Effector memory CD8-positive, alpha-beta T cell (primary cell): ENCODE measurements at regions not wholly inside any gene's neighbourhood (a gene's known extent, or its start where the extent isn't known, plus 50 kb on each side); places are given as distances from the start of the nearest gene placed in this dataset.

Experiments used
- ATAC-seq: fragments of 150-1000 bp; cut with Tn5 transposase; replicated peaks from 2 replicates; pipeline ENCODE4 v1.10.0; 2021; ENCODE audit warnings: mild to moderate bottlenecking, moderate library complexity
- DNase-seq, 3 experiments: peaks; one replicate each; pipeline ENCODE4 v3.0.0; 2021
- H3K27ac Mint-ChIP-seq, 2 donors: one replicate each; pipeline ENCODE4 v1.8.0; 2022; ENCODE audit warnings: mild to moderate bottlenecking in 2 of 2, mixed read lengths in 2 of 2, moderate library complexity in 2 of 2
- H3K27me3 Mint-ChIP-seq, 2 donors: one replicate each; pipeline ENCODE4 v1.8.0; 2022; ENCODE audit warnings: mixed read lengths in 2 of 2
- H3K36me3 Mint-ChIP-seq: one replicate; pipeline ENCODE4 v1.8.0; 2022; ENCODE audit warnings: mild to moderate bottlenecking, moderate library complexity, mixed read lengths; ENCODE audit not compliant: insufficient read depth
- H3K4me1 Mint-ChIP-seq, 2 donors: one replicate each; pipeline ENCODE4 v1.8.0; 2022; ENCODE audit warnings: low read depth in 2 of 2, mixed read lengths in 2 of 2
- H3K4me3 Mint-ChIP-seq, 2 donors: one replicate each; pipeline ENCODE4 v1.8.0; 2022; ENCODE audit warnings: mild to moderate bottlenecking in 2 of 2, mixed read lengths in 2 of 2, moderate library complexity in 2 of 2
- H3K9me3 Mint-ChIP-seq, 2 donors: one replicate each; pipeline ENCODE4 v1.8.0; 2022; ENCODE audit warnings: mixed read lengths in 2 of 2

DNA sequence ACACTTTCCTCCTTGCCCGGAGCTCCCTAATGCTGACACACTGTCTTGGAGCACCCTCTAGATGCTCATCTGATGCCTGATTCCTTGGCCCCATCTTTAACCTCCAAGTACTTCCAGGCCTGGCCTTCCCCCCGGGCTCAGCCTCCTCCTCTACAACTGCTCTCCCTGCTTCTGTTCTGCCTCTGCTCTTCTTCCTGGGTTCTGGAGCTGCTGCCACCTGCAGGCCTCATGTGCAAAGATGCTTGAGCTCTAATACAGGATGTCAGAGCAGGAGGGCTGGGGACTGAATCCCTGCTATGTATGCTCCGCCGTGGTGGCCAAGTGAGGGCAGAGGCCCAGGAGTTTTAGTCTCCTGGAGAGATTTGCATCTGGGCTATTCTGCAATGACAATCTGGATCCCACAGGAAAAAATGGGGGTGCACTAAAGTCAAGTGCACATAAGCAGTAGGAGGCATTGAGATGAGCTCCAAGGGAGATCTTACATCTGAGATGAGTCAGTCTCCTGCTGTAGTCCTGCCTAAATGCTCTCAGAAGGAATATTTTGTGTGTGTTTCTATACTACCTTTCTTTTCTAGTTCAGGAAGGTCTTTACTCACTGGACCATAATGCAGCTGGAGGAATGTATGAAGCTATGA is 296.3 kb downstream of the UACA start:
- Mint-ChIP-seq H3K9me3 (no peaks in the 10 kb centered on the region), H3K4me1 (peaks cover 5 to 11% of the 10 kb centered on the region in 2 donors), H3K27me3 (peaks cover 20 to 29% of the 10 kb centered on the region in 2 donors), H3K36me3 (peaks cover 8% of the 10 kb centered on the region), H3K4me3 (no peak overlapping the region), H3K27ac (peak overlapping the region; percentile 3 to 14)
- ATAC-seq, result peak; percentile 78
- DNase-seq, result peak in 2 of 3 experiments; percentile 27 to 40

DNA sequence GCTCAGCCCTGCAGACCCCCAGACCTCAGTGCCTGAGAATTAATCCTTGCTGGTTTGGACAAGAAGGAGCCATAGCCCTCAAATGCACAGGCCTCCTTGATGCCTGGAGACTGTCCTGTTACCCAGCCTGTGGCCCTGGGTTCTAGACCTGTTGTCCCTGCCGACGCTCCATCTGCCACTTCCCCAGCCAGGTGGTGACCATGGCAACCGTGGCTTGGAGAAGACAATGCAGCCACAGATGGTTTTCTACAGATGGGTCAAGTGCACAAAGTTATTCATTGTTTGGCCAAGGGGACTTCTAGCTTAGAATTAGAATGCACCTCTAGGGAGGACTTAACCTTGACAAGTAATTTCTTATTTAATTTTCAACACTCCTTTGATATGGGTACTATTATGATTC is 297.1 kb downstream of the UACA start:
- DNase-seq (no peak), ATAC-seq (no peak)
- H3K4me1 Mint-ChIP-seq, result peaks cover 5 to 11% of the 10 kb centered on the region in 2 donors
- H3K4me3 Mint-ChIP-seq, result no peak overlapping the region
- peaks cover 27 to 34% of the 10 kb centered on the region in 2 donors for H3K27me3 Mint-ChIP-seq
- H3K27ac Mint-ChIP-seq, result no peak overlapping the region
- H3K36me3 Mint-ChIP-seq, result peaks cover 8% of the 10 kb centered on the region
- no peaks in the 10 kb centered on the region for H3K9me3 Mint-ChIP-seq

GRCh38 chr15:70465812-70466211 is 297.5 kb downstream of the UACA start:
- Mint-ChIP-seq H3K9me3 (no peaks in the 10 kb centered on the region), H3K27me3 (peaks cover 32 to 39% of the 10 kb centered on the region in 2 donors), H3K36me3 (peaks cover 8% of the 10 kb centered on the region), H3K27ac (no peak overlapping the region), H3K4me1 (peaks cover 5 to 11% of the 10 kb centered on the region in 2 donors), H3K4me3 (no peak overlapping the region)
- DNase-seq, result no peak
- ATAC-seq, result no peak

GRCh38 chr15:70463453-70463834 is 299.9 kb downstream of the UACA start:
- peak overlapping the region in 1 of 2 donors; percentile 16 for H3K27ac Mint-ChIP-seq
- no peak for DNase-seq
- peaks cover 14% of the 10 kb centered on the region for H3K36me3 Mint-ChIP-seq
- no peak for ATAC-seq
- peaks cover 11 to 22% of the 10 kb centered on the region in 2 donors for H3K4me1 Mint-ChIP-seq
- H3K27me3 Mint-ChIP-seq, result peaks cover 24 to 42% of the 10 kb centered on the region in 2 donors
- no peak overlapping the region for H3K4me3 Mint-ChIP-seq
- H3K9me3 Mint-ChIP-seq, result no peaks in the 10 kb centered on the region

GRCh38 chr15:70461992-70462391 is 301.4 kb downstream of the UACA start:
- ATAC-seq (no peak), DNase-seq (no peak)
- no peak overlapping the region for H3K4me3 Mint-ChIP-seq
- H3K4me1 Mint-ChIP-seq, result peaks cover 9 to 20% of the 10 kb centered on the region in 2 donors
- no peak overlapping the region for H3K27ac Mint-ChIP-seq
- peaks cover 13% of the 10 kb centered on the region for H3K36me3 Mint-ChIP-seq
- peaks cover 20 to 31% of the 10 kb centered on the region in 2 donors for H3K27me3 Mint-ChIP-seq
- no peaks in the 10 kb centered on the region for H3K9me3 Mint-ChIP-seq

- Mint-ChIP-seq H3K27ac (no peak overlapping the region), H3K27me3 (peaks cover 17 to 29% of the 10 kb centered on the region in 2 donors)
Measured at GRCh38 chr15:70461017-70461416, 302.3 kb downstream of the UACA start.

GRCh38 chr15:70459312-70459711 is 304.0 kb downstream of the UACA start:
- DNase-seq (no peak), ATAC-seq (no peak)
- H3K4me3 Mint-ChIP-seq, result no peak overlapping the region
- no peaks in the 10 kb centered on the region for H3K9me3 Mint-ChIP-seq
- H3K4me1 Mint-ChIP-seq, result peaks cover 6 to 18% of the 10 kb centered on the region in 2 donors
- H3K27me3 Mint-ChIP-seq, result peaks cover 13 to 29% of the 10 kb centered on the region in 2 donors
- peaks cover 10% of the 10 kb centered on the region for H3K36me3 Mint-ChIP-seq
- no peak overlapping the region for H3K27ac Mint-ChIP-seq

More at GRCh38 chr15:70461017-70461416, 302.3 kb downstream of the UACA start:
- no peaks in the 10 kb centered on the region for H3K9me3 Mint-ChIP-seq
- DNase-seq, result no peak
- peaks cover 10% of the 10 kb centered on the region for H3K36me3 Mint-ChIP-seq
- ATAC-seq, result no peak
- H3K4me3 Mint-ChIP-seq, result no peak overlapping the region
- peaks cover 6 to 18% of the 10 kb centered on the region in 2 donors for H3K4me1 Mint-ChIP-seq

- H3K36me3 Mint-ChIP-seq, result peaks cover 3% of the 10 kb centered on the region
Measured at GRCh38 chr15:70453766-70454165, 309.6 kb downstream of the UACA start.

GRCh38 chr15:70453238-70453637 is 310.1 kb downstream of the UACA start:
- H3K4me3 Mint-ChIP-seq, result no peak overlapping the region
- DNase-seq (no peak), ATAC-seq (no peak)
- H3K4me1 Mint-ChIP-seq, result peaks cover 16 to 19% of the 10 kb centered on the region in 2 donors
- H3K27ac Mint-ChIP-seq, result no peak overlapping the region
- H3K27me3 Mint-ChIP-seq, result peaks cover 8 to 29% of the 10 kb centered on the region in 2 donors
- peaks cover 3% of the 10 kb centered on the region for H3K36me3 Mint-ChIP-seq
- no peaks in the 10 kb centered on the region for H3K9me3 Mint-ChIP-seq

More at GRCh38 chr15:70453766-70454165, 309.6 kb downstream of the UACA start:
- Mint-ChIP-seq H3K9me3 (no peaks in the 10 kb centered on the region), H3K27me3 (peaks cover 8 to 24% of the 10 kb centered on the region in 2 donors), H3K4me1 (peaks cover 11 to 15% of the 10 kb centered on the region in 2 donors), H3K4me3 (no peak overlapping the region), H3K27ac (no peak overlapping the region)
- ATAC-seq (no peak), DNase-seq (no peak)

DNA sequence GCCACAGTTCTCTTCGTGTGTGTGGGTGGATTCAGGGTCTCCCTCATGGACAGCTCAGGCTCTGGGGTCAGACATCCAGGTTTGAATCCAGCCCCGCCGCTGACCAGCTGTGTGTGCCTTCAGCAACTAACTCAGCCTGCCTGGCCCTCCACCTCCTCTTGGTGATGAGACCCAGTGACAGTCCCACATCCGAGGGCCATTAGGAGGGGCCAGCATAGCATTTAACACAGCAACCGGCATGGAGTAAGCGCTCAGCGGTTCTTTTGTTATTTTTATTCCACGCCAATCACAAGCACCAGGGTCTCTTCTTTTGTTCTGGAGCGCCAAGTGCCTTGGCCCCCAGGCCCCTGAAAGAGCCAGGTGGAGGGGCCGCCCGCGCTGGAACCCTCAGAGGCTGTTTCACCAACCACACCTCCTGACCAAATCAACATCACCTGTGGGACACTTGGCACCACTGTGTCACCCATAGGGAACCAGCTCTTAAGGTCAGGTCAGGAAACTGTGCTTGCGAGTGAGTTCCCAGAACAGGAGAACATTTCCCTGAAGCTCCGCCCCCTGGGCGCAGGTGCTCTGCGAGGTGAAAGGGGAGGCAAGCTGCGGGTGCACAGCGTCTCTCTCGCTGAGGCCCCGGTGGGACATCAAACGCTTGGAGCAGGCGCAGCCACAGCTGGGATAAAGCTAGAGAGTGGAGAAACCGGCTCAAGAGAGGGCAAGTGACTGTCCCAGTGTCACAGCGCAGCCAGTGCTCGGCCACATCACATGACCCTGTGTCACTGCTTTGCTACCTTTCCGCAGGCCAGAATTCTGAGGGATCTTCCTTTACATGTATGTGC is 311.3 kb downstream of the UACA start:
- peaks cover 24 to 31% of the 10 kb centered on the region in 2 donors for H3K4me1 Mint-ChIP-seq
- no peaks in the 10 kb centered on the region for H3K9me3 Mint-ChIP-seq
- DNase-seq, result no peak
- ATAC-seq, result no peak
- no peak overlapping the region for H3K27ac Mint-ChIP-seq
- peak overlapping the region in 1 of 2 donors; percentile 8 for H3K4me3 Mint-ChIP-seq
- peaks cover 3% of the 10 kb centered on the region for H3K36me3 Mint-ChIP-seq
- H3K27me3 Mint-ChIP-seq, result peaks cover 8 to 41% of the 10 kb centered on the region in 2 donors

- H3K36me3 Mint-ChIP-seq, result peaks cover 3% of the 10 kb centered on the region
- H3K4me3 Mint-ChIP-seq, result no peak overlapping the region
- peaks cover 24 to 36% of the 10 kb centered on the region in 2 donors for H3K4me1 Mint-ChIP-seq
- ATAC-seq (no peak), DNase-seq (no peak)
- no peaks in the 10 kb centered on the region for H3K9me3 Mint-ChIP-seq
- peaks cover 8 to 49% of the 10 kb centered on the region in 2 donors for H3K27me3 Mint-ChIP-seq
- H3K27ac Mint-ChIP-seq, result no peak overlapping the region
Measured at GRCh38 chr15:70450142-70450443, 313.3 kb downstream of the UACA start.

- Mint-ChIP-seq H3K4me3 (peak overlapping the region; percentile 10 to 39), H3K27ac (peak overlapping the region; percentile 16 to 70), H3K36me3 (peaks cover 3% of the 10 kb centered on the region), H3K9me3 (no peaks in the 10 kb centered on the region), H3K4me1 (peaks cover 24 to 36% of the 10 kb centered on the region in 2 donors), H3K27me3 (peaks cover 11 to 54% of the 10 kb centered on the region in 2 donors)
- DNase-seq, result no peak
- ATAC-seq, result no peak
Measured at GRCh38 chr15:70449311-70450141, 313.8 kb downstream of the UACA start.
